T-helper 2 cell (primary cell): ENCODE measurements at regions not wholly inside any gene's neighbourhood (a gene's known extent, or its start where the extent isn't known, plus 50 kb on each side); places are given as distances from the start of the nearest gene placed in this dataset.
"Not testable (repeated sequence)": the region's sequence is repeated elsewhere in the genome, so short reads cannot be mapped to it uniquely, and the experiment has no call there.

Source experiments
- DNase-seq, 5 experiments: peaks; one replicate each; pipeline versions ENCODE4 v3.0.0 to v3.0.0-alpha.2; 2012 to 2022

DNA sequence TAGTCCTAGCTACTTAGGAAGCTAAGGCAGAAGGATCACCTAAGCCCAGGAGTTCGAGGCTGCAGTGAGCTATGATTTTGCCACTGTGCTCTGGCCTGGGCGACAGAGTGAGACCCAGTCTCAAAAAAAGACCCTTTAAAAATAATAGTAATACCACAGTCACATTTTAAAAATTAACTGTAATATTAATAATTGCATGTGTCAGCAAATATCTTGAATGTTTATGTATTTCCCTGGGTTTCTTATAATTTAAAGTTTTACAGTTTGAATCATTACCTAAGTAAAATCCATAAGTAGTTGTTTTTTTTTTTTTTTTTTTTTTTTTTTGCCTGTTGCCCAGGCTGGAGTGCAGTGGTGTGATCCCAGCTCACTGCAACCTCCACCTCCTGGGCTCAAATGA is 69.2 kb downstream of the LYZL2 start:
- no peak for DNase-seq

DNA sequence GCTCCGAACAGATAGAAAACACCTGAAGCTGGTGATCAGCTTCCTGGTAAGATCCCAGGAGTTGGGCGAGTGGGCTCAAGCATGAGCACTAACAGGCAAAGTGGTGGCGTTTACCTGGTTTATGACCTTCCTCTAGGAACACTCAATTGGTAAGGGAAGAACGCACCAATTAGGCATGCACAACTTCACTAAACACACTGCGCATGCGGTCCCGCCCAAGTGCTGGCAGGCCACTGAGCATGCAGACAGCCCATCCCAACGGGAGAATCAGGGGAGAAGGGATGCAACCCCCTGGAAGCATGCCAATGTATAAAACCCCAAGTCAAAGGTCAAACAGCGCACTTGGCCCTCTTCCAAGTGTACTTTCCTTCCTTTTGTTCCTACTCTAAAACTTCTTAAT is 70.4 kb downstream of the LYZL2 start:
- DNase-seq = no peak

DNA sequence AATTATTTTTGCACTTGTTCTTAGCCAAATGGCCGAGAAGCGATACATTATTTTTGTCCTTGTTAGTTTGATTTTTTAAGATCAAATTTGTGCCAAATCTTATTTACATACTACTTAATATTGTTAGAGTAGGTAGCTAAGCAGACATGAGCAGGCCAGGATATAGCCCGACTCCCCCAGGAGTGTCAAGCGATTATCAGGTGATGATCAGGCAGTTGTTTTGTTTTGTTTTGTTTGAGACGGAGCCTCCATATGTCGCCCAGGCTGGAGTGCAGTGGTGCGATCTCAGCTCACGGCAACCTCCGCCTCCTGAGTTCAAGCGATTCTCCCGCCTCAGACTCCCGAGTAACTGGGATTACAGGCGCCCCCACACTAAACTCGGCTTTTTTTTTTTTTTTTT is 71.1 kb downstream of the LYZL2 start:
- no peak for DNase-seq

DNA sequence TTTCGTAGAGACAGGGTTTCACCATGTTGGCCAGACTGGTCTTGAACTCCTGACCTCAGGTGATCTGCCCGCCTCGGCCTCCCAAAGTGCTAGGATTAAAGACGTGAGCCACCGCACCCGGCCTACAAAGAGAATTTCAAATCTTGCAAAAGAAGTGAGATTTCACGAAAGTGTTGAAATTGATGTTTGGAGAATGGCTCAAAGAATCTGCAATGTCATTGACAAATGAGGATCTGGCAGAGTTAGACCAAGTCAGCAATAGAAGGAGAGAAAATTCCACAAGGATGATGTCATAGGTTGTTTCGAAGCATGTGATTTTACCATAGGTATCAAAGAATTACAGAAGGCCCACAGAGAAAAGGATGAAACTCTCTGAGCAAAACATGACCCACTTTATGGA is 71.7 kb downstream of the LYZL2 start:
- DNase-seq = no peak

DNA sequence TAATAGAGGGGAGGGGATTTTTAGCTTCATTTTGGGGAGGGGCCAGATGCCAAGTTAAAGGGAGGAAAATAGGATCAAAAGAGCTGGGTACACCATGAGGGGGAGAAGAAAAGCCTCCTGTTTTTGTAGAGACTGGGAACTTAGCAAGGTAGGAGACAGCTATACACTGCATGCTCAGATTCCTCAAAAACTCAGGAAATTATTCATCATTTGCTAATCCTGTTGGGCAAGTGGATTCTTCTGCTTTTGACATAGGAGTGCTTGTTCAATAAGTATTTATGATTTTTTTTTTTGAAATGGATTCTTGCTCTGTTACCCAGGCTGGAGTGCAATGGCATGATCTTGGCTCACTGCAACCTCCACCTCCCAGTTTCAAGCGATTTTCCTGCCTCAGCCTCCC is 73.4 kb downstream of the LYZL2 start:
- no peak for DNase-seq

DNA sequence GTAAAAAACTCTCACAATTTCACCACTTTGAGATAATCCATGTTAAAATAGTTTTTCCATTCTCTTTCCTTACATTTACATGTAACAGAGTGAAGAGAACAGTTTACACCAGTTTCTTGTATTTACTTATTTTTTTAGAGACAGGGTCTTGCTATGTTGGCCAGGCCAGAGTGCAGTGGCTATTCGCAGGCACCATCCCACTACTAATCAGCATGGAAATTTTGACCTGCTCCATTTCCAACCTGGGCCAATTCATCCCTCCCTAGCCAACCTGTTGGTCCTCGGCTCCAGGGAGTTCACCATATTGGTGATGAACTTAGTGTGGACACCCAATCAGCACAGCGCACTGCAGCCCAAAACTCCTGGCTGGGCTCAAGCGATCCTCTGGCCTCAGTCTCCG is 74.1 kb downstream of the LYZL2 start:
- no peak for DNase-seq

DNA sequence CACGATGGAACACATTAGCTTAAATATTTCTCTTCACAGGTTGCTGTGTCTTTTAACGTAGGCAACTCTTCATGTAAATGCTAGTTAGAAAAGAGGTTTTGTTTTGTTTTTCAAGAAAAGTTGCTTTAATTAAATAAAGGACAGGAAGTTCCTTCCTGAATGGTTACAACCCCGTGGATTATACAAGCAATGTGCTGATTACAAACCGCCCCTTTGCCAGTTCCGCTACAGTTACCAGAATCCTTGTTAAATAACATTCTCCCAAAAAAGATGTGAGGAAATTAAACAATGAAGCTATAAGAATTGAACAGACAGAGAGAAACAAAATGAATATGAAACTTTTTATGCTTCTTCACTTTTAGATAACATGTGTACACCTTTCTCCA is 75.1 kb downstream of the LYZL2 start:
- DNase-seq = no peak

DNA sequence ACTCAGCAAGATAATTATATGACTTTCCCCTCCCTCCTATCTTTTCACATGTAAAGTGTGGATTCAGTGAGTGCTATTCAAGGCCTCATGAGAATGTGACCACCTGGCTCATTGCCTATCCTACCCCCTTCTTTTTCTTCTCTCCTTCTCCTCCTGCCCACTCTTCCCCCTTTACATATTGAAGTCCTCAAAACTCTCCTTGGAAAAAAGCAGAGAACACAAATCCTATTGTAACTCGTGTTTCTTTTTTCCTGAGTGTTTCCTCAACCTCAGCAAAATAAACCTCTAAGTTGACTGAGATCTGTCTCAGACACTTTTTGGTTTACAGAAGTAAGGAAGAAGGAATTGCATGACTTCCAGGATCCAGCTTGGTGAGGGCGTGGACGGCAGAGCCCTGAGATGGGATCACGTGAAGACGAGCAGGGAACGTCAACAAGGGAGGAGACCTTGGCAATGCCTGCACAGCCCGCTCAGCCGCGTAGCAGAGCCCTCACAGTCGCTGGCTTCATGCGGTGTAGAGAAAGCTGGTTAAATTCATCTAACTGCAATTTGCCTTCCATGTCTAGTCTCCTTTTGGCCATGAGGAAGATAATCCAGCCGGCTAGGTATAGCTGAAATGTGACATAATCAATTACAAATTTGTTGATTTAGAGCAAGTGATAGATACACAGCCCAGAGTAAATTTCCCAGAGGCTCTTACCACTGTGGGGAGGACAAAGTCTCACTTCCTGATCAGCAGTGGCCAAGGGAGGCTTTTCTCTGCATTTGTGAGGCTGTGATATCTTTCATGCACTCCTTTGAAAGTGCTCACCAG is 75.7 kb downstream of the LYZL2 start:
- no peak for DNase-seq

DNA sequence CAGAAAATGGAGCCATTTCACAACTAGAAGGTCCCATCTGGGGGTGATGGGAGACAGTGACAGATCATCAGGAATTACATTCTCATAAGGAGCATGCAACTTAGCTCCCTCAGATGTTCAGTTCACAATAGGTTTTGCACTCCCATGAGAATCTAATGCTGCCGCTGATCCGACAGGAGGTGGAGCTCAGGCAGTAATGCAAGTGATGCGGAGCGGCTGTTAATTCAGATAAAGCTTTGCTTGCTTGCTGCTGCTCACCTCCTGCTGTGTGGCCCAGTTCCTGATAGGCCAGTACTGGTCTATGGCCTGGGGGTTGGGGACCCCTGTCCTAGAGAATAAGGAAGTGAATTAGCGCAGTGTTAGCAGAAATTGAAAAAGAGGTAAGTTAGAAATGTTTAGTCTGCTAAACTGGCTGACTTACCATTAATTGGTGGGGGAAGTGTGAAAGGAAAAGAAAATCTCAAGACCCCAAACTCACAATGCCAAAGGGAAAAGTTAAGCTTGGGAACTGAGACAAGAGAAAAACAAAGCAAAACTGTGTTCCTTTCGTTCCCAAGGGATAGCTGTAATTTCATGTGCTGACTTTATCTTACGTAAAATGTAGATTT is 76.4 kb downstream of the LYZL2 start:
- no peak for DNase-seq

DNA sequence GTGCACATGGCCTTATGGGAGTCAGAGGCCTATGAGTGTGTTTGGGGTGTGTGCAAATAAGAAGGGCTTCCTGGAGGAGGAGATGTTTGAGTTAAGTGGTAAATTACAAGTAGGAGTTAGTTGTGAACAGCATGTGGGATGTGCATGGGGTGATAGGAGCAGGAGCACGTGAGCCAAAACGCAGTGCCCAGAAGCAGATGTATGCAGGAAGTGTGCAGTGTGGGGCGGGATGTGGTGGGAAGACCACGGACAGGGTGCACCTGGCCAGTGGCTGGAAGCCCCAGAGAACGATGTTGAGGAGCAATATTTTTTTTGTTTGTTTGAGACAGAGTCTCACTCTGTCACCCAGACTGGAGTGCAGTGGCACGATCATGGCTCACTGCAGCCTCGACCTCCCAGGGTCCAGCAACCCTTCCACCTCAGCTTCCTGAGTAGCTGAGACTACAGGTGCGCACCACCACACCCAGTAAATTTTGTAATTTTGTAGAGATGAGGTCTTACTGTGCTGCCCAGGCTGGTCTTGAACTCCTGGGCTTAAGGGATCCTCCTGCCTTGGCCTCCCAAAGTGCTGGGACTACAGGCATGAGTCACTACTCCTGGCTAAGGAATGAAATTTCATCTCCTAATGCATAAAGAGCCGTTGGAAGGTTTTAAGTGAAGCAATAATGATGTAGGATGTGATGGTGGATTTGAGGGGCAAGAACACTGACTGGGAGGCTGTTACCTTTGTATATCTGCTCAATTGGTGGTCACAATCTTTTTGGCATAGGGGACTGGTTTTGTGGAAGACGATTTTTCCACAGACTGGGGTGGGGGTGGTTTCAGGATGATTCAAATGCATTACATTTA is 78.4 kb downstream of the LYZL2 start:
- DNase-seq = no peak

DNA sequence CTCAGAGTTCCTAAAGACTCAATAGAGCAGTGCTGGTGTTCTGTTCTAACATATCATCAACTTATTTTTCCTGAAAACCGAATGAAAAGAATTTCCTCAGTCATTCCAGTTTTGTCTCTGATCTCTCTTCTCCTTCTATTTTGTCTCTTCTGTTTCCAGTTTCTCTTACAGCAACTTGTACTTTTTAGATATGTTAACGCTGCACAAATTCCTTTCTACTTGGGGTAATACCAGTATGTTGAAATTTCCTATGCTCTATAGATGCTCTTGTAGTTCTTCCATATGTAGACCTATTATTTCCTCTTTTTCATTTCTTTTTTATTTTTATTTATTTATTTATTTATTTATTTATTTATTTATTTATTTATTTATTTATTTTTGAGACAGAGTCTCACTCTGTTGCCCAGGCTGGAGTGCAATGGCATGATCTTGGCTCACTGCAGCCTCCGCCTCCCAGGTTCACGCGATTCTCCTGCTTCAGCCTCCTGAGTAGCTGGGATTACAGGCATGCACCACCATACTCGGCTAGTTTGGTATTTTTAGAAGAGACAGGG is 80.3 kb downstream of the LYZL2 start:
- not testable (repeated sequence) for DNase-seq

DNA sequence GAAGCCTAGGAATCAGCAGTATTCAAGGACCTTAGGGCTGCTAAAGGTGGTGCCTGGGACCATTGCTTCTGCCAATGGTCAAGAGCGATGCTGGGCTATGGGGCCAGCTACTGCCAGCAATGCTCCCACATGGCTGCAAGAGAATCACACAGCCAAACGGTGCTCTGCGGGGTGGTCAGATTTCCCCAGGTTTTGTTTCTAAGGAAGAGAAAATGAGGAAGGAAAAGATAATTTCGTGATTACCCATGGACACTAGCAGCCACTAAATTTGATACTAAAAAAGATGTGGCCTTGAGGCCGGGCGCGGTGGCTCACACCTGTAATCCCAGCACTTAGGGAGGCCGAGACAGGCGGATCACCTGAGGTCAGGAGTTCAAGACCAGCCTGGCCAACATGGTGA is 83.0 kb downstream of the LYZL2 start:
- no peak for DNase-seq

DNA sequence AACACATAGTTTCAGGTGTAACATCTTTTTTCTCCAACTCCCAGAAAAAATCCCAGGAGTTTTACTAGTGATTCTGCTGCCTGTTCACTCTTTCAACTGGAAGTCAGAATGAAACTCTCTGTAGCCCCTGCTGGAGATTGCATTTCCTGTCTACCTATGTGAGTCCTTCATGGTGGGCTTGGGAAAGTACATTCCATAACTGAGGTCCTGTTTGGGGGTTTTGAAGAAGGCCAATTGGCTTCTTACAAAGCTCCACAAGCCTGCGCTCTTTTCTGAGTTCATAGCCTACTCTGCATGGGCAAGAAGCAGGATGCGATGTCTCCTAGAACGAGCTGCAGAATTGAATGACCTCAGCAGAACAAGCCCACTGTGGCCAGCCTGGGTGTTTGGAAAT is 86.7 kb downstream of the LYZL2 start:
- no peak for DNase-seq

DNA sequence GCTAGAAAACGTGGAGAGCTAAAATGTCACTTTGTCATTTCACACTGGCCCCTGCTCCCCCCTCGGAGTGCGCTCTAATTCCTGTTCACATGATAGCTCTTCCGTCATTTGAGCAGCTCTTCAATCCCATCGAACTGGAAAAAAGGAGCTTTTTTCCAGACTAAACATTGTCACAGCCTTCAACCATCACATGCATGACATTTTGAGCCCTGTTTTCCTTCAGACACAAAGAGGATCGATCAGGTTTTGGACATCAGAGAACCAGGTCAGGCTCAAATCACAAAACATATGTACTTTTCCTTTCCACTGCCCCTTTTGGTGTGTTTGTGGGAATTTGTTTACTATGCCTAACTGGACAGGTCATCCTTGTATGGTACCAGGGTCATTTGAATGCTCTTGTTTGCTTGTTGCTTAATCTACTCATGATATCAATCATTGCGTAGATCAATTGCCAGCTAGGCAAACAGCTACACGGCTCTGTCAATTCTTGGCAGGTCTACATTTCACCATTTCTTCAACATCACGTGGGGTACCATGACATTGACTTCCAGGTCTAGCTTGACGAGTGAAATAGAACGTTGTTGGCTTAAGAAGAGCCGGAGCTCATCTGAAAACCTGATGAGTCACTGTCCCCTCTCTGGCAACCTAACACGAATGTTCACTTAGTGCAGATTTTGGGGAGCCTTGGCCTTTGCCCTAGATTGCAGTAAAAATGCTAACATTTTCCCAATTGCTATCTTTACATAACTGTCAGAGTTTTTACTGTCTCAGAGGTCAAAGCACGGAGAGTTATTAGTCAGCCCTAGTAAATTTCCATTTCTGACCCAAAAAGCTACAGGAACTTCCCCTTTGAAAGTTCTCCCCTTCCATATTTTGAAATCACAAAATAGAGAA is 87.3 kb downstream of the LYZL2 start:
- no peak for DNase-seq

DNA sequence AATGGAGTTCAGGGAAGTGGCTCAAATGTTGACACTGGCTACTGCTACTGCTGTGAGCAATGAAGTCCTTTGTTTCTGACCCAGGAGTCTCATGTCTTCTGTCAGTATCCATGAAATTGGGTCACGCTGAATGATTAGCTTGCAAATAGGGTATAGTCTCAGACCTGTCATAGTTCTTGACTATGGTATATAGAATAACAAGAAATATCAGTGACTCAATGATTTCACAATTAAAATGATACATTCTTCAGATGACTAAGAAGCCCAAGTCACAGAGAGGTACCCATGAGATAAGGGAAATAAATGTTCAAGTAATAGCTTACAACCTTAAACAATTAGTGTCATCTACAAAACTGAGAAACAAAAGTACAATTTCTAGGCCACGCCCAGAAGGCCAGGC is 89.3 kb downstream of the LYZL2 start:
- no peak for DNase-seq

DNA sequence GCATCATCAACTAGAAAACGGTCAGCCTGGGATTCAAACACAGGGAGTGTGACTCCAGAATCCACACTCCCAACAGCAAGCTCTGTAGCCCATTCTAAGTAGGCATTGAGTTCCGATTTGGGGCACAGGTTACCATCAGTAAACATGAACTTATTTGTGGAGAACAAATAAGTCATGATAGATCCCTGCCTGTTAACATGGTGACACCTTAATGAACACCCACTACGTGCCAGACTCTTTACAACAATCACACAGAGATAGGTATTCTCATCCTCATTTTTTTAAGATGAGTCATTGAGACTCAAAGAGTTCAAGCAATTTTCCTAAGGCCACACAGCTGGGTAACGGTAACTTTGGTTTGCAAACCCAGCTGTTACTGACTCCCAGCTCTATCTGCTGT is 91.5 kb downstream of the LYZL2 start:
- DNase-seq = no peak

DNA sequence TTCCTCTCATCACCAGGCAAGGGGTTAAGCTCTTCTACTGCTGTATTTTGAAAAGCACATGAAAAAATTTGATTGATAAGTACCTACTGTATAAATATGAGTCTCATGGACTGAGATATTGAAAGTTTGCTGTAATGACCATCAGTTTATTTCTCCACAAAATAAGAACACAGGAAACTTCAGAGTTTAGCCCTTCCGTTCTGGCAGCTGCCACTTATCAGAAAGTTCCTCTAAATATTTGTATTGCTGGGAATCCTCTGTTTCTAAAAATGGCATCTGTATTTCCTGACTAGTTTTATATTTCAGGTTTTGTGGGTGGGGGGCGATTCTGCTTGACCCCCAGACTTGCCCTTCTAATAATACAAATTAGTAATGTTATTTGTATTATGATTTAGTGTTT is 92.0 kb downstream of the LYZL2 start:
- no peak for DNase-seq

DNA sequence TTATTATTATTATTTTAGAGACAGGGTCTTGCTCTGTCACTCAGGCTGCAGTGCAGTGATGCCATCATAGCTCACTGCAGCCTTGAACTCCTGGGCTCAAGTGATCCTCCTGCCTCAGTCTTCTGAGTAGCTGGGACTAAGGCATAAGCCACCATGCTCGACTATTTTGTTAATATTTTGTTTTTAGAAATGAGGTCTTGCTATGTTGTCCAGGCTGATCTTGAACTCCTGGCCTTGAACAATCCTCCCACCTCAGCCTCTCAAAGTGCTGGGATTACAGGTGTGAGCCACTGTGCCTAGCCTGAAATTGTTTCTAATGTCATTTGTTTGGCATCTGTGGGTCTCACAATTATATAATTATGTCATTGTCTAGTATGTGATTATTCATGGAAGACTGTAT is 92.4 kb downstream of the LYZL2 start:
- not testable (repeated sequence) for DNase-seq

DNA sequence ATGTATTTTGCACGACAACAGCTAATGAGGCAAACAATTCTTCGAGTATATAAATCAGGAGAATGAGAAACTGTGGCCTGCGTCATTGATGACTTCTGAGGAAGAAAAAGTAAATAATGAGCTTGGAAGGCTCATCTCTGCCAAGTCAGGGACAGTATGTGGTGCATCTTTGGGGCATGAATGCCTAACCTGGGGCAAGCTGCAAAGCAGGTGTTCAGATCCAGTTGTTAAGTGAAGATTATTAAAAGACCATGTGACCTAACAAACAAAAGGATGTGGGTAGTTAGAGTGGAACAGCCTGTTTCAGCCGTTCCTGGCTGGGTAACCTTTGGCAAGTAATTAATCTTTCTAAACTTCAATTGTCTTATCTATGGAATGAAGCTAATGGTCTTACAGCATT is 93.0 kb downstream of the LYZL2 start:
- no peak for DNase-seq

DNA sequence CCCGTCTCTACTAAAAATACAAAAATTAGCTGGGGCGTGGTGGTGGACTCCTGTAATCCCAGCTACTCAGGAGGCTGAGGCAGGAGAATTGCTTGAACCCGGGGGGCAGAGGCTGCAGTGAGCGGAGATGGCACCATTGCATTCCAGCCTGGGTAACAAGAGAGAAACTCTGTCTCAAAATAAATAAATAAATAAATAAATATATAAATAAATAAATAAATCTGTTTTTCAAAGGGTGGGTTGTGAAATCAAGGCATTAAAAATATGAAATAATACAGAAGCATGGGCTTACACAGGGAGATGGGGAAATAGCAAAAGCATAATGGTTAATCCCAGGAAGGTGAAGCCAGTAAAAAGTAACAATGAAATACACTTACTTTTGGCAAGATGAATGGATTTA is 93.9 kb downstream of the LYZL2 start:
- DNase-seq = no peak

DNA sequence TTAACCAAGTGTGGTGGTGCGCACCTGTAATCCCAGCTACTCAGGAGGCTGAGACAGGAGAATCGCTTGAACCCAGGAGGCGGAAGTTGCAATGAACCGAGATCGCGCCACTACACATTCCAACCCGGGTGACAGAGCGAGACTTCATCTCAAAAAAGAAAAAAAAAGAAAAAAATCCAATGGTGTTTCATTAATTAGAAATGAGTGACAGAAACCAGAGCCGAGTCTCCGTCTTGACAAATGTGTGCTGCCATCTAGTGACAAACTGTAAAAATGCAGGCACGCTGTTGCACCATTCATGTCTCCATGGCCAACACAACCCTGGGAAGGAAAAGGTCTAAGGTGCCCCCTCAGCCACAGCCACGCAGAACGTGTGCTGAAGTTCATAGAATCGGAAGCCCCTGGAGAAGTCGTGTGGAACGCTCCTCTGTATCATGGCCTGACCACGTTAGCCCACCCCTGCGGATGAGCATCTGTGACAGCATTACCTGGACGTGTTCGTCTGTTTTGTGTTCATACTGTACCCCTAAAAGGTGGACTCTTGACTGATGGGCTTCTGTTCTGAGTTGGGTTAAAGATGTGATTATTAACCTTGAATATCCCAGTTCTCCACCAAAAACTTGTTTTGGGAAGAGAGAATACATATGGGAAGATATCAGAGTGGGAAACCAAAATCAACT is 94.9 kb downstream of the LYZL2 start:
- DNase-seq = peak in 4 of 5 experiments; percentile 52 to 81 (median 59)
